Gastrocnemius medialis (tissue), 4 donors: ENCODE measurements at regions not wholly inside any gene's neighbourhood (a gene's known extent, or its start where the extent isn't known, plus 50 kb on each side); places are given as distances from the start of the nearest gene placed in this dataset.

ENCODE experiments used
- ATAC-seq, 2 donors: fragments of 150-250 bp; one replicate each; pipeline ENCODE4 v1.9.1; 2016
- DNase-seq, 2 donors: peaks; one replicate each; pipeline ENCODE4 v3.0.0-alpha.2; 2019
- H3K27ac ChIP-seq, 4 donors: fragments of 200-600 bp; sonication (generic); 1 replicate in 1 of 4; 2 replicates in 3 of 4; pipeline ENCODE4 v1.5.1; 2016 to 2018; ENCODE audit warnings: mild to moderate bottlenecking in 2 of 4, moderate library complexity in 1 of 4
- H3K27me3 ChIP-seq, 3 donors: fragments of 200-600 bp; sonication (generic) in 2 of 3; 1 replicate in 1 of 3; 2 replicates in 2 of 3; pipeline versions ENCODE4 v1.5.1 to v1.6.0; 2016 to 2019; ENCODE audit warnings: mild to moderate bottlenecking in 1 of 3, moderate library complexity in 1 of 3
- H3K36me3 ChIP-seq, 2 donors: fragments of 200-600 bp; sonication (generic) in 1 of 2; one replicate each; pipeline ENCODE4 v1.5.1; 2017 to 2018
- H3K4me1 ChIP-seq, 2 donors: fragments of 200-600 bp; sonication (generic) in 1 of 2; one replicate each; pipeline ENCODE4 v1.5.1; 2016 to 2017; ENCODE audit warnings: mild to moderate bottlenecking in 2 of 2
- H3K4me3 ChIP-seq, 4 donors: fragments of 200-600 bp; sonication (generic) in 3 of 4; 1 replicate in 1 of 4; 2 replicates in 3 of 4; pipeline ENCODE4 v1.5.1; 2016 to 2019; ENCODE audit warnings: mild to moderate bottlenecking in 2 of 4
- H3K9me3 ChIP-seq, 3 donors: fragments of 200-600 bp; sonication (generic) in 2 of 3; 1 replicate in 1 of 3; 2 replicates in 2 of 3; pipeline ENCODE4 v1.5.1; 2016 to 2019
- POLR2A ChIP-seq, 2 donors: fragments of 450-650 bp; IDR thresholded peaks; one replicate each; pipeline ENCODE4 v1.6.1; 2017; ENCODE audit warnings: antibody characterized with exemption in 2 of 2, mild to moderate bottlenecking in 2 of 2, moderate library complexity in 2 of 2
- in situ Hi-C, 4 donors: fragments of 200-750 bp; cut with MboI; loops; one replicate each; pipeline versions ENCODE4 v1.15.0 to v1.8.0; 2017; ENCODE audit warnings: low sequenced_read_pairs in 4 of 4
- intact Hi-C: fragments of 100-400 bp; cut with DNase I; formaldehyde crosslinking; loops from one replicate; pipeline ENCODE4 v1.15.1; 2023; ENCODE audit warnings: low total_unique reads
- TF ChIP-seq, protein P1 (sequence below), 5 experiments: fragments of 450-650 bp in 3 of 5; fragments of 200-600 bp in 2 of 5; sonication (generic) in 2 of 5; IDR thresholded peaks in 4 of 5; conservative IDR thresholded peaks in 1 of 5; 1 replicate in 4 of 5; 2 replicates in 1 of 5; pipeline ENCODE4 v1.5.1; 2016 to 2019; ENCODE audit warnings: antibody characterized with exemption in 5 of 5, mild to moderate bottlenecking in 3 of 5, moderate library complexity in 3 of 5

DNA sequence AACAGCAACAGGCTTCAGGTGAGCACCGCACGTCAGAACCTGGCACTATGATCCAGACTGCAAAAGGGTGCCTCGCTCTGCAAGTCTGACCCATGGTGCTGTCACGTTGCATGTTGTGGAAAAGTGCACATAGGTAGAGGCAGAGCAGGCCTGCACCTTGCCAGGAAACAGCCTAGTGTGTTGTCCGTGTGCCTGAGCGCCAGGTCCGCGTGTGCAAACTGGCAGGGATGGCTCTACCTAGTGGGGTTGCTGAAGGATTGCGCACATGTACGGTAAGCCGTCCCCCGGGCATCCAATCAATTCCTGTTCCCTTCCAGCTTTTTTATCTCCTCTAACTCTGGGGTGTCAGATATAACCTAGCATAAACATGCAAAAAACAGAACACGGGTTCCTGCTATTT lies 219.5 kb downstream of the NXNL2 start:
- TF ChIP-seq POLR2A (IDR thresholded peaks at IDR 0.05) = no peak
- TF ChIP-seq, protein P1, sequence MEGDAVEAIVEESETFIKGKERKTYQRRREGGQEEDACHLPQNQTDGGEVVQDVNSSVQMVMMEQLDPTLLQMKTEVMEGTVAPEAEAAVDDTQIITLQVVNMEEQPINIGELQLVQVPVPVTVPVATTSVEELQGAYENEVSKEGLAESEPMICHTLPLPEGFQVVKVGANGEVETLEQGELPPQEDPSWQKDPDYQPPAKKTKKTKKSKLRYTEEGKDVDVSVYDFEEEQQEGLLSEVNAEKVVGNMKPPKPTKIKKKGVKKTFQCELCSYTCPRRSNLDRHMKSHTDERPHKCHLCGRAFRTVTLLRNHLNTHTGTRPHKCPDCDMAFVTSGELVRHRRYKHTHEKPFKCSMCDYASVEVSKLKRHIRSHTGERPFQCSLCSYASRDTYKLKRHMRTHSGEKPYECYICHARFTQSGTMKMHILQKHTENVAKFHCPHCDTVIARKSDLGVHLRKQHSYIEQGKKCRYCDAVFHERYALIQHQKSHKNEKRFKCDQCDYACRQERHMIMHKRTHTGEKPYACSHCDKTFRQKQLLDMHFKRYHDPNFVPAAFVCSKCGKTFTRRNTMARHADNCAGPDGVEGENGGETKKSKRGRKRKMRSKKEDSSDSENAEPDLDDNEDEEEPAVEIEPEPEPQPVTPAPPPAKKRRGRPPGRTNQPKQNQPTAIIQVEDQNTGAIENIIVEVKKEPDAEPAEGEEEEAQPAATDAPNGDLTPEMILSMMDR (IDR thresholded peaks at IDR 0.05 in 4 of 5, conservative IDR thresholded peaks at IDR 0.05 in 1 of 5) = no peak
- H3K27ac ChIP-seq = no peak overlapping the region
- intact Hi-C loops = no loop called here
- no peaks in the 10 kb centered on the region for H3K9me3 ChIP-seq
- no peak overlapping the region for H3K4me3 ChIP-seq
- in situ Hi-C loops = no loop called here
- DNase-seq (no peak), ATAC-seq (no peak)
- no peaks in the 10 kb centered on the region for H3K27me3 ChIP-seq
- H3K36me3 ChIP-seq = no peaks in the 10 kb centered on the region
- H3K4me1 ChIP-seq = no peaks in the 10 kb centered on the region

DNA sequence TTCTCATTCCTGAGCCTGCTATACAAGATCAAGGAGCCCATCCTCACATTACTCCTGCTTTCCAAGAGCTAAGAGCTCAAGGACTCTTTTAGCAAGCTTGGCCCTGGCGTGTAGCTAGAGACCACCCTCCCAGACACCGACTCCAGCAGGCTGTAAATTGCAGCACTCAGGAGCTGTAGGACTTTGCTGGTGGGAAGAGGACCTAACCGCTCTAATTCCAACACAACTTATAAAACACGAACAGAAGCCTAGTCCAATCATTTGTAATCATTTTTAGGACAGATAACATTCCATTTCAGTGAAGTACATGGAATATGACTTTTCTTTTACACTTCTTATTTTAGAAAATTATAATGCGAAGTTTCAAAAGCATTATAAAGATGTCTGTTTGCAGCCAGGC lies 219.9 kb downstream of the NXNL2 start:
- TF ChIP-seq POLR2A (IDR thresholded peaks at IDR 0.05) = no peak
- TF ChIP-seq, protein P1 (IDR thresholded peaks at IDR 0.05 in 4 of 5, conservative IDR thresholded peaks at IDR 0.05 in 1 of 5) = no peak
- DNase-seq (no peak), ATAC-seq (no peak)
- H3K27ac ChIP-seq = no peak overlapping the region
- no peaks in the 10 kb centered on the region for H3K27me3 ChIP-seq
- in situ Hi-C loops (no loop called here), intact Hi-C loops (no loop called here)
- H3K4me1 ChIP-seq = no peaks in the 10 kb centered on the region
- H3K36me3 ChIP-seq = no peaks in the 10 kb centered on the region
- no peaks in the 10 kb centered on the region for H3K9me3 ChIP-seq
- no peak overlapping the region for H3K4me3 ChIP-seq

DNA sequence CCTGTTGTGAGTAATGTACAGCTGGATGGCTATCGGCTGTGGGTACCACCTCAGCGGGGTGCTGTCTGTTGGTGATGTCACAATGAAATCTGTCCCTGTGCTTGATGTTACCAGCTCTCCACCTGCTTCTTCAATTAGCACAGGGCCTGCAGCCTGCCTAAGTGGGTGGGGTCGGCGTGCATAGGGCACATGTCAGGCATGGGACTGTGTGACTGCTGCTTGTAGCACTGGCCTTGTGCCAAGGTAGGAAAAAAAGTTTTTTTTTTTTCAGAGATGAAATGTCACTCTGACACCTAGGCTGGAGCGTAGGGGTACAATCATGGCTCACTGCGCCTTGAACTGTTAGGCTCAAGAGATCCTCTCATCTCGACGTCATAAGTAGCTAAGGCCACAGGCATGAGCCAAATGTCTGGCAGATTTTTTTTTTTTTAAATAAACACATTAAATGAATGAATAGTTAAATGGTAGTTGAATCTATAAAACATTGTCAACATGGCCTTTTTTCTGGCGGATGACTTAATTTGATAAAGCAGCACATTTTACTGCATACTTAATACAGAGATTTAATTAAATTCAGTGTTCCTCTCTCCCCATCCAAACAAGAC lies 222.5 kb downstream of the NXNL2 start:
- Histone ChIP-seq H3K27me3 (no peaks in the 10 kb centered on the region), H3K9me3 (no peaks in the 10 kb centered on the region), H3K36me3 (no peaks in the 10 kb centered on the region), H3K4me1 (no peaks in the 10 kb centered on the region), H3K27ac (no peak overlapping the region), H3K4me3 (no peak overlapping the region)
- in situ Hi-C loops = no loop called here
- DNase-seq (no peak), ATAC-seq (no peak)
- TF ChIP-seq POLR2A (IDR thresholded peaks at IDR 0.05) = no peak
- intact Hi-C loops = no loop called here

DNA sequence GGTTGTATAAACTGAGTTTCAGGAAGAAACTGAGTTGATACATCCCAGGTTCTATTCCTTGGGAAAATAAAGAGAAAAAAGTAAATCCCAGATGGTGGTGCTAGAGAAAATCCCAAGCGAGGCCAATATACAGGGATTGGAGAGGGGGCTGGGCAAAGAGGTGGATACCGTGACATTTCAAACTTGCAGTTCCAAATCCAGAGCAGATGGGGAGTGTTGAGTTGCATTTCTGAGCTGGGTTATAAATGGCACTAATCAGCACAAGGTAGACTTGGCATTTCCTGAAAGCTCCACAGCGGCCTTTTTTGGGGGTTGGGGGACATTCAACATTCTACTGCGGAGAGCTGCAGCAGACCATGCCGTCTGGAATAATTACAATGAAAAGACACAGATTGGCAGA lies 224.4 kb downstream of the NXNL2 start:
- no peak for TF ChIP-seq POLR2A (IDR thresholded peaks at IDR 0.05)
- TF ChIP-seq, protein P1 (IDR thresholded peaks at IDR 0.05 in 4 of 5, conservative IDR thresholded peaks at IDR 0.05 in 1 of 5) = no peak
- no peaks in the 10 kb centered on the region for H3K27me3 ChIP-seq
- H3K4me3 ChIP-seq = no peak overlapping the region
- H3K36me3 ChIP-seq = no peaks in the 10 kb centered on the region
- no peak overlapping the region for H3K27ac ChIP-seq
- in situ Hi-C loops (no loop called here), intact Hi-C loops (no loop called here)
- DNase-seq (no peak), ATAC-seq (no peak)
- H3K4me1 ChIP-seq = no peaks in the 10 kb centered on the region
- no peaks in the 10 kb centered on the region for H3K9me3 ChIP-seq

DNA sequence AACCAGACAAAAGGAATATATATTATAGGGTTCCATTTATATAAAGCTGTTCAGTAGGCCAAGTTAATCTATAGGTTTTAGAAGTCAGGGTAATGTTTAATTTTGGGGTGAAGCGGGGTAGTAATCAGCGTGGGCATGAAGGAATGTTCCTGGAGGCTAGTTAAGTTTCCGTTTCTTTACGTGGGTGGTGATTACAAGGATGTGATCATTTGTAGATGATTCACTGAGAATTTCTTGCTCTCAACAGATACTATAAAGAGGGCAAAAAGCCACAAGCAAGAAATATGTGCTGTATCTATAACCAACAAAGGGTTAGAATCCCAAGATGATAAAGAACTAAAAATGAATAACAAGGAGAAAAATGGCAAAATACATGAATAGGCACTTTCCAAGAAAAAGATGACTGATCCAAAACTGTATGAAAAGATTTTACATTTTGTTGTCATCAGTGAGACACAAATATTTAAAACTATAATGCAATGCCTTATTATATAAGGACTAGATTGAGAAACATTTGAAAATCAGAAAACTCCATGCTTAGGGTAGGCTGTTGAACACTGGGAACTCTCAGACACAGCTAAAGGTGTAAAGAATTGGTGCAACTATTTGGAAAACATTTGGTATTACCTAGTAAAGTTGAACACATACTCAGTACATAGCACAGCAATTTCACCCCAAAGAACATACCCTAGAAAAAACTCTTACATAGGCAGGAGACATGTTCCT lies 224.3 kb upstream of the S1PR3 start:
- DNase-seq = no peak
- ATAC-seq = no peak
- H3K4me1 ChIP-seq = no peaks in the 10 kb centered on the region
- intact Hi-C loops = no loop called here
- no peak overlapping the region for H3K27ac ChIP-seq
- H3K27me3 ChIP-seq = no peaks in the 10 kb centered on the region
- no peaks in the 10 kb centered on the region for H3K36me3 ChIP-seq
- TF ChIP-seq, protein P1 (IDR thresholded peaks at IDR 0.05 in 4 of 5, conservative IDR thresholded peaks at IDR 0.05 in 1 of 5) = no peak
- TF ChIP-seq POLR2A (IDR thresholded peaks at IDR 0.05) = no peak
- no peaks in the 10 kb centered on the region for H3K9me3 ChIP-seq
- in situ Hi-C loops = no loop called here
- H3K4me3 ChIP-seq = no peak overlapping the region
